ENCODE measurements at regions not wholly inside any gene's neighbourhood (a gene's known extent, or its start where the extent isn't known, plus 50 kb on each side); places are given as distances from the start of the nearest gene placed in this dataset.

DNA sequence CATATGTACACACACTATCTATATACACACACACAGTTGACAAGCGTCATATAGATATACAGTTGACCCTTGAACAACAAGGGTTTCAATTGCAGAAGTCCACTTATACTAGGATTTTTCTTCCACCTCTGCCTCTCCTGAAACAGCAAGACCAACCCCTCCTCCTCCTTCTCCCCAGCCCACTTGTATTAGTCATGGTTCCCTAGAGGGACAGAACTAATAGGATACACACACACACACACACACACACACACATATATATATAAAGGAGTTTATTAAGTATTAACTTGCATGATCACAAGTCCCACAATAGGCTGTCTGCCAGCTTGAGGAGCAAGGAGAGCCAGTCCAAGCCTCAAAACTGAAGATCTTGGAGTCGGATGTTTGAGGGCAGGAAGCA lies 92.9 kb downstream of the DHCR7 start:
- peaks cover 9% of the 10 kb centered on the region for H3K4me1 ChIP-seq (ENCODE audit: control insufficient read depth, insufficient read depth, low read length)
- no peak overlapping the region for H3K4me2 ChIP-seq (ENCODE audit: low read length)
- peaks cover 3% of the 10 kb centered on the region for H3K27me3 ChIP-seq (ENCODE audit: control insufficient read depth, insufficient read depth, low read length)
- no peak overlapping the region for H3K9ac ChIP-seq (ENCODE audit: low read depth, low read length)
- no peak overlapping the region for H3K4me3 ChIP-seq (ENCODE audit: low read length)
- no peaks in the 10 kb centered on the region for H3K36me3 ChIP-seq (ENCODE audit: insufficient read depth, low read length)
- H3K9me3 ChIP-seq (replicated peaks; ENCODE audit: low read length), result no peaks in the 10 kb centered on the region

DNA sequence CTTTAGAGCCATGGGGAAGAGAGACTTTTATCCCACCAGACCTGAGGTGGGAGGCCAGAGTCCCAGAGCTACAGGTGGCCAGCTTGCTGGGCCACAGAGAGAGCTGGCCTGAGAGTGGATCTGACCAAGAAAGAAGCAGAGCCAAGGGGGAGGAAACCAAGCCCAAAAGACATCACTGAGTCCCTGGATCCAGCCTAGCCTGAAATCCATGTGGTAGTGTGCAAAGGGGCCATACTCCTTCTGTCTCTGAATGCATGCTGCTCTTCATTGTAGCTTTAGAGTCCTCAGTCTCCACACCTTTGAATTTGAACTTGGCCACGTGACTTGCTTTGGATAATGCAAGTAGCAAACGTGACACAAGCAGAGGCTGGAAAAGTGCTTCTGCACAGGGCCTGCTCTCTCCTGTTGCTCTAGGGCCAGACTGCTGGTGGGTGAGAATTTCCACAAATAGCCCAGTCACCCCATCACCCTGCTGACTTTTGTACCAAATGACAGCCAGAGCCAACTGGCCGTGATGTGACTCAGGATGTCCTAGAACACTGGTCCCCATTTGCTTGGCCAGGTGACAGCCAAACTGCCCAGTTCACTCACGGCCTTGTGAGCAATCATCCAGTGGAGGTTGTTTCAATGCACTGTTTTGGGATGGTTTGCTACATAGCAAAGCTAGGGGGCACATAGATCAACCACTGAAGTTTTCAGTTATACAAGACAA lies 93.6 kb downstream of the DHCR7 start:
- Histone ChIP-seq H3K27me3 (ENCODE audit: control insufficient read depth, insufficient read depth, low read length) (peaks cover 8% of the 10 kb centered on the region), H3K36me3 (ENCODE audit: insufficient read depth, low read length) (no peaks in the 10 kb centered on the region), H3K4me2 (ENCODE audit: low read length) (no peak overlapping the region), H3K9me3 (replicated peaks; ENCODE audit: low read length) (no peaks in the 10 kb centered on the region), H3K4me1 (ENCODE audit: control insufficient read depth, insufficient read depth, low read length) (peaks cover 9% of the 10 kb centered on the region), H3K4me3 (ENCODE audit: low read length) (no peak overlapping the region), H3K9ac (ENCODE audit: low read depth, low read length) (no peak overlapping the region)

DNA sequence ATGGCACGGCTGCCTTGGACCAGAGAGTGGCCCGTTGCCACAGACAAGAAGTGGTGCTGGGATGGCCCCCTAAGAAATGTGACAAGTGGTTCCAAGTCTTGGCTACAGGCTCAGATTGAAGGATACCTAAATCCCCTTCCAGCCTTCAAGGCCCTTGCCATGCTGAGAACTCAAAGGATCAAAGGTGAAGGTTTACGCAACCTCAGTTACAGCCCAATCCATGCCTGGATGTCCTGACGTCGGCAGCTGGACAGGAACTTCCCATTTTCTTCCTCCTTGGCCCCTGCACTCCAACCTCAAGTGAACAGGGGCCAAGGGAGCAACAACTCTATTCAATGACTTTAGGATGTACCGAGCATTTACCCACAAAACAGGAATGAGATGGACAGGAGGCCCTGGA lies 95.4 kb downstream of the DHCR7 start:
- Histone ChIP-seq H3K36me3 (ENCODE audit: insufficient read depth, low read length) (no peaks in the 10 kb centered on the region), H3K27me3 (ENCODE audit: control insufficient read depth, insufficient read depth, low read length) (peaks cover 26% of the 10 kb centered on the region), H3K4me3 (ENCODE audit: low read length) (no peak overlapping the region)

DNA sequence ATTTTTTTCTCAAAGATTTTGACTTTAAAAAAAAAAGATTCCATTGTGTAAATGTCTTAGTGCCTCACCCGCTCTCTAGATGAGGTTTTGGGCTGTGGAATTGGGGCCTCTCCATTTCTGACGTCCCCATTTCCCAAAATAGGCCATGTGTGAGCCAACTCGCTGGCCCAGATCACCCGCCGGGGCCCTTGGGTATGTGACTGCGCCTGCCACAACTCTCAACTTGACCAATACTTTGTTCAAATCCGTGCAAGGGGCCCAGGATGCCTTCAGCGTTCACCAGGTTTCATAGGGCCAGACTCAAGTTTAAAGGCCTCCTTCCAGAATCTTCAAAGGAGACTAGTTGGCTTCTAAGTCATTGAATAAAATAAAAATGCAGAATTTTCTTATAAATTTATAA lies 96.0 kb downstream of the DHCR7 start:
- peaks cover 31% of the 10 kb centered on the region for H3K27me3 ChIP-seq (ENCODE audit: control insufficient read depth, insufficient read depth, low read length)
- H3K9ac ChIP-seq (ENCODE audit: low read depth, low read length), result no peak overlapping the region
- no peaks in the 10 kb centered on the region for H3K36me3 ChIP-seq (ENCODE audit: insufficient read depth, low read length)
- H3K4me3 ChIP-seq (ENCODE audit: low read length), result no peak overlapping the region
- H3K4me1 ChIP-seq (ENCODE audit: control insufficient read depth, insufficient read depth, low read length), result peaks cover 9% of the 10 kb centered on the region
- no peaks in the 10 kb centered on the region for H3K9me3 ChIP-seq (replicated peaks; ENCODE audit: low read length)
- H3K4me2 ChIP-seq (ENCODE audit: low read length), result no peak overlapping the region

More for the DNA sequence above, 95.4 kb downstream of the DHCR7 start:
- no peak overlapping the region for H3K4me2 ChIP-seq (ENCODE audit: low read length)
- peaks cover 9% of the 10 kb centered on the region for H3K4me1 ChIP-seq (ENCODE audit: control insufficient read depth, insufficient read depth, low read length)
- no peak overlapping the region for H3K9ac ChIP-seq (ENCODE audit: low read depth, low read length)
- H3K9me3 ChIP-seq (replicated peaks; ENCODE audit: low read length), result no peaks in the 10 kb centered on the region

DNA sequence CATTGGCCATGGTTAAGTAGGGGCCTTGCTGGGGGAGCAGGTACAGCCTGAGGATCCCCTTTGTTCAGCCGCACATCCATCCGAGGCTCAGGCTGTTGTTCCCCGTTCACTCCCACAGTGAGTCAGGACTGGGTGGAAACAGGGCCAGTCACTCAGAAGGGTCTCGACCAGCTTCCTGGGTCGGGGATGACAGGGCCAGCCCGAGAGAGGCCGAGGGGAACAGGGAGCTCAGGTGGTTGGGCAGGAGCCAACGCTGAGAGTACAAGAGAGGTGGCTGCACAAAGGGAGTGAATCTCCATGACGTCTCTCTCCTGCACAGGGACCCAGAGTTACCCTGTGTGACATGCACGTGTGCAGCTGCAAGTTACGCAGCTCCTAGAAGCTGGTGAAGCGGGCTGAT lies 97.2 kb upstream of the SHANK2 start:
- Histone ChIP-seq H3K9me3 (replicated peaks; ENCODE audit: low read length) (no peaks in the 10 kb centered on the region), H3K4me2 (ENCODE audit: low read length) (no peak overlapping the region), H3K4me3 (ENCODE audit: low read length) (no peak overlapping the region), H3K4me1 (ENCODE audit: control insufficient read depth, insufficient read depth, low read length) (peaks cover 3% of the 10 kb centered on the region), H3K27me3 (ENCODE audit: control insufficient read depth, insufficient read depth, low read length) (peaks cover 48% of the 10 kb centered on the region), H3K9ac (ENCODE audit: low read depth, low read length) (no peak overlapping the region), H3K36me3 (ENCODE audit: insufficient read depth, low read length) (no peaks in the 10 kb centered on the region)

DNA sequence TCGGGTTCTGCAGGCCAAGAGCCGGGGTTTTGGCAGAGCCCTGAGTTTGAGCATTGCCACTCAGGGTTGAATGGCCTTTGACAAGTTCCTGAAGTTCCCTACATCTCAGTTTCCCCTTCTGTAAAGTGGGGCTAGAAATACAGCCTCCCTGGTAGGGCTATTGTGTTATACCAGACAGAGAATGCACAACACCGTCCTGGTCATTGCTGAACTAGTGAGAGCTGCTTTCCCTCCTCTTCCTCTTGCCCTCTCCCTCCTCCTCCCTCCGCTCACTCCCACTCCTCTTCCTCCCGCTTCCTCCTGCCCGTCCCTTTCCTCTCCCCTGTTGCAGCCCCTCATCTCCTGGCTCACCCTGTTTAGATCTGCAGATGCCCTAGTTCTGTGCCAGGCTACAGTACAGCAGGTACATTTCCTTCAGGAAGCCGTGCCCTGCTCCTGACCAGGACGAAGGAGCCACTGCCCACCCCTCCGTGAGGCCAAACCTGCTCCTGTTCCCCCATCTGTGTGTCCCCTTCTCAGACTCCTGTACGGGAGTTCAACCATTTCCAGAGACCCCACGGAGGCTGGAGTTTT lies 91.5 kb upstream of the SHANK2 start:
- peaks cover 55% of the 10 kb centered on the region for H3K27me3 ChIP-seq (ENCODE audit: control insufficient read depth, insufficient read depth, low read length)
- H3K9ac ChIP-seq (ENCODE audit: low read depth, low read length), result no peak overlapping the region
- no peaks in the 10 kb centered on the region for H3K9me3 ChIP-seq (replicated peaks; ENCODE audit: low read length)
- H3K4me2 ChIP-seq (ENCODE audit: low read length), result no peak overlapping the region
- H3K4me1 ChIP-seq (ENCODE audit: control insufficient read depth, insufficient read depth, low read length), result peaks cover 11% of the 10 kb centered on the region
- no peak overlapping the region for H3K4me3 ChIP-seq (ENCODE audit: low read length)
- H3K36me3 ChIP-seq (ENCODE audit: insufficient read depth, low read length), result no peaks in the 10 kb centered on the region

DNA sequence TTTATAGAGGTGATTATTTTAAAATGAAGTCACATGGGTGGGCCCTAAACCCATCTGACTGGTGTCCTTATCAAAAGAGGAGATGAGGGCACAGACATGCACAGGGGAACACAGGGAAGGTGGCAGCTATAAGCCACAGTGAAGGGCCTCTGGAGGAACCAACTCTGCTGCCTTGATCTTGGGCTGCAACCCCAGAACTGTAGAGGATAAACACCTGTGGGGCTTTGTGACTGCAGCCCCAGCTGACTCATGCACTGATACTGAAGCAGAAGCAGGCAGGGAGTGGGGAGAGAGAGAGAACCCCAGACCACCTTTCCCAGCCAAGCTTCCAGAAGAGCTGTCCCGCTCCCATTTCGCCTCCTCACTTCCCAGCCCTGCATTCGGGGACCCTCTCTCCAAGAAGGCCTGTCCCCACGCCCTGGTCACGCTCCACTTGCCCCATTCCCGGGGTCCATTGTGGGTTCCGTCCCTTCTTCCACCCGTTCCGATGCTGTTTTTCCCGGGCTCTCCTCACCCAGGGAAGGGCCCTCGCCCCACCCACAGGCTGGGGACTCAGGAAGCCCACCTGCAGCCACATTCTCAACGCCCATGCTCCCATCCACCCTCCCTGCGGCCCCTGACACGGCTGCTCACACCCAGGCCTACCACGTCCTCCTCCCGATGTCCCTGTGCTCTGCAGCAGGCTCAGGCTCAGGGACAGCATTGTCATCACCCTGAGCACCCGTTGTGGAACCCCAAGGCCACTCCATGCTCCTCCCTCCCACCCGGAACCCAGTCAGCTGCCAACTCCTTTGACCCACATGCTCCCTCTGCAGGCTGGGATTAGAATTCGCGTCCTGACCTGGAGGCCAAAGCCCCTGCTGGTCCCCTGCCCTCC lies 90.8 kb upstream of the SHANK2 start:
- Histone ChIP-seq H3K4me1 (ENCODE audit: control insufficient read depth, insufficient read depth, low read length) (peaks cover 11% of the 10 kb centered on the region), H3K9ac (ENCODE audit: low read depth, low read length) (no peak overlapping the region), H3K36me3 (ENCODE audit: insufficient read depth, low read length) (no peaks in the 10 kb centered on the region), H3K27me3 (ENCODE audit: control insufficient read depth, insufficient read depth, low read length) (peaks cover 47% of the 10 kb centered on the region), H3K4me2 (ENCODE audit: low read length) (no peak overlapping the region), H3K9me3 (replicated peaks; ENCODE audit: low read length) (no peaks in the 10 kb centered on the region), H3K4me3 (ENCODE audit: low read length) (no peak overlapping the region)

DNA sequence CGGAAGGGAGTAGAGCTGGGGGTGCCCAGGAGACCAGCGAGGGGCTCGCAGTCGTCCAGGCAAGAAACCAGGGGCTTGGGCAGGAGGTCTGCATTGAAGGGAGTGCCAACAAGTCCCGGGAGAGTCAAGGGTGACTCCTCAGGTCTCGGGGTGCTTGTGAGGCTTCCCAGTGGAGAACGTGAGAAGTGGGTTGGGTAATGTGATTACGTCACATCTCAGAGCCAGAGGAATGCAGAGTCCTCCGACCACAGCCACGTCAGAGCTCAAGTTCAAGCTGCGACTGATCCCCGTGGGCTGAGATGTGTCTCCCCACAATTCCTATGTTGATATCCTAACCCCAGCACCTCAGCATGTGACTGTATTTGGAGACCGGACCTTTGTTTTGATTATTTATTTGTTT lies 89.7 kb upstream of the SHANK2 start:
- peaks cover 11% of the 10 kb centered on the region for H3K4me1 ChIP-seq (ENCODE audit: control insufficient read depth, insufficient read depth, low read length)
- H3K4me3 ChIP-seq (ENCODE audit: low read length), result no peak overlapping the region
- no peak overlapping the region for H3K4me2 ChIP-seq (ENCODE audit: low read length)
- H3K27me3 ChIP-seq (ENCODE audit: control insufficient read depth, insufficient read depth, low read length), result peaks cover 37% of the 10 kb centered on the region
- no peaks in the 10 kb centered on the region for H3K9me3 ChIP-seq (replicated peaks; ENCODE audit: low read length)
- H3K9ac ChIP-seq (ENCODE audit: low read depth, low read length), result no peak overlapping the region
- H3K36me3 ChIP-seq (ENCODE audit: insufficient read depth, low read length), result no peaks in the 10 kb centered on the region

DNA sequence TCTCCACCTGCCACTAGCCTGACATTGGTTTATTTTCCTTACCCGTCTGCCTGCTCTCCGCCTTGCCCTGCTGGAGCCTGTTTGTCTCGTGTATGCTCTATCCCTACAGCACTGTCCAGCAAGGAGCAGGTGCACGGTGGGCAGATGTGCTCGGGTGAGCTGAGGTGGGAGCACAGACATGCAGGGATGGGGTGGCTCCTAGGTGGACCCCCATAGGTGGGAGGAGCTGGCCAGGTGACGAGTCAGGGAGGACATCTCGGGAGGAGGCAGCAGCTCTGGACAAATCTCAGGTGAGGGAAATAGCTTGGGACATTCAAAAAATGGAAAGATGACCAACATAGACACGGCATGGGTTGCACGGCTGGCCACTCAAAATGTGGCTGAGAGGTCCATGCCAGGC lies 89.2 kb upstream of the SHANK2 start:
- H3K4me3 ChIP-seq (ENCODE audit: low read length), result no peak overlapping the region
- H3K9ac ChIP-seq (ENCODE audit: low read depth, low read length), result no peak overlapping the region
- peaks cover 32% of the 10 kb centered on the region for H3K27me3 ChIP-seq (ENCODE audit: control insufficient read depth, insufficient read depth, low read length)
- H3K4me2 ChIP-seq (ENCODE audit: low read length), result no peak overlapping the region
- H3K9me3 ChIP-seq (replicated peaks; ENCODE audit: low read length), result no peaks in the 10 kb centered on the region
- H3K36me3 ChIP-seq (ENCODE audit: insufficient read depth, low read length), result no peaks in the 10 kb centered on the region
- H3K4me1 ChIP-seq (ENCODE audit: control insufficient read depth, insufficient read depth, low read length), result peaks cover 11% of the 10 kb centered on the region

DNA sequence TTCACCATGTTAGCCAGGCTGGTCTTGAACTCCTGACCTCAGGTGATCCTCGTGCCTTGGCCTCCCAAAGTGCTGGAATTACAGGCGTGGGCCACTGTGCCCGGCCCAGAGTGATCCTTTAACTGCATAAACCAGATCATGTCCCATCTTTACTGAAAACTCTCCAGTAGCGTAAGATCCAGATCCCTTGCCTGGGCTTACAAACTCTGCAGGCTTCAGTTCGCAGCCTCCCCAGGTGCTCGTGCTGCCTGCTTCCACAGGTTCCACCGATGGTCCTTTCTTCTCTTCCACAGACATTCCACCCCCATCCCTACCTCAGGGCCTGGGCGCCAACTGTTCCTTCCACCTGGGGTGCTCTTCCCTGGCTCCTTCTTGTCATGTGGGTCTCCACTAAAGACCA lies 88.8 kb upstream of the SHANK2 start:
- H3K4me3 ChIP-seq (ENCODE audit: low read length), result no peak overlapping the region
- H3K9ac ChIP-seq (ENCODE audit: low read depth, low read length), result no peak overlapping the region
- no peaks in the 10 kb centered on the region for H3K36me3 ChIP-seq (ENCODE audit: insufficient read depth, low read length)
- H3K9me3 ChIP-seq (replicated peaks; ENCODE audit: low read length), result no peaks in the 10 kb centered on the region
- H3K4me1 ChIP-seq (ENCODE audit: control insufficient read depth, insufficient read depth, low read length), result peaks cover 11% of the 10 kb centered on the region
- H3K4me2 ChIP-seq (ENCODE audit: low read length), result no peak overlapping the region
- H3K27me3 ChIP-seq (ENCODE audit: control insufficient read depth, insufficient read depth, low read length), result peaks cover 33% of the 10 kb centered on the region

DNA sequence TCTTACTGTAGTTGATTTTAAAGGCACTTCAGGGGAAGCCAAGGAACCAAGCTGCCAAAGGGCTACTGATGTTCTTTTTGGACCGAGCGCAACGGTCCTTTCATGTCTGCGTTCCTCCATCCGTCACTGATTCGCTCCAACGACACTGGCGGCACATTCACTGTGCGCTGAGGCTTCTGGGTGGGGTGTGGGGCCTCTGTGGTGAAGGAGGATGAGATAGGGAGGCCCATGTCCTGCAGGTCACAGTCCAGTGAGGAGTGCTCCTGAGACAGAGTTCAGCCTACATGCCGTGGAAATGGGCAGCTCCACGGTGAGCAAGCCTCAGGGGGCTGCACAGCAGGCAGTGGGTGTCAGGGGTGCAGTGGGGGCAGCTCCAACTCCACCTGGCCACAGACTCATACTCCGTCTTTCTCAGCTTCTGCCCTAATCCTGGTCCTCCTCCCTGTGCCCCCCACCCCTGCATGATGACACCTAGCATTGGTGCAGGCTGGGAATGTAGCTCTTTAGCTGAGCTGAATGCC lies 87.8 kb upstream of the SHANK2 start:
- Histone ChIP-seq H3K27me3 (ENCODE audit: control insufficient read depth, insufficient read depth, low read length) (peaks cover 34% of the 10 kb centered on the region), H3K36me3 (ENCODE audit: insufficient read depth, low read length) (no peaks in the 10 kb centered on the region), H3K4me3 (ENCODE audit: low read length) (no peak overlapping the region), H3K9me3 (replicated peaks; ENCODE audit: low read length) (no peaks in the 10 kb centered on the region), H3K4me2 (ENCODE audit: low read length) (no peak overlapping the region), H3K9ac (ENCODE audit: low read depth, low read length) (no peak overlapping the region), H3K4me1 (ENCODE audit: control insufficient read depth, insufficient read depth, low read length) (peaks cover 11% of the 10 kb centered on the region)
